WI38 (cell line): ENCODE measurements at regions not wholly inside any gene's neighbourhood (a gene's known extent, or its start where the extent isn't known, plus 50 kb on each side); places are given as distances from the start of the nearest gene placed in this dataset.

ENCODE experiments used
- H3K4me3 ChIP-seq: 2 replicates; pipeline ENCODE4 v1.5.1; 2011; ENCODE audit warnings: low read depth, mild to moderate bottlenecking, control low read depth, low read length
- CTCF ChIP-seq: IDR thresholded peaks from 2 replicates; pipeline ENCODE4 v1.5.1; 2012; ENCODE audit warnings: low read depth, mild to moderate bottlenecking, control low read depth, low read length

GRCh38 chr5:107021575-107021974 lies 649.2 kb downstream of the EFNA5 start:
- H3K4me3 ChIP-seq, result no peak overlapping the region
- TF ChIP-seq CTCF, result no peak

- H3K4me3 ChIP-seq, result no peak overlapping the region
- TF ChIP-seq CTCF, result no peak
Observed at GRCh38 chr5:107020626-107021025, 650.1 kb downstream of the EFNA5 start.

GRCh38 chr5:107017616-107018015 lies 653.1 kb downstream of the EFNA5 start:
- no peak overlapping the region for H3K4me3 ChIP-seq
- no peak for TF ChIP-seq CTCF

GRCh38 chr5:107012371-107012770 lies 658.4 kb downstream of the EFNA5 start:
- TF ChIP-seq CTCF, result no peak
- H3K4me3 ChIP-seq, result no peak overlapping the region

- TF ChIP-seq CTCF, result no peak
- H3K4me3 ChIP-seq, result no peak overlapping the region
Observed at GRCh38 chr5:107011605-107012004, 659.1 kb downstream of the EFNA5 start.

- no peak for TF ChIP-seq CTCF
- no peak overlapping the region for H3K4me3 ChIP-seq
Observed at GRCh38 chr5:107010060-107010459, 660.7 kb downstream of the EFNA5 start.

GRCh38 chr5:107005653-107006052 lies 665.1 kb downstream of the EFNA5 start:
- no peak for TF ChIP-seq CTCF
- H3K4me3 ChIP-seq, result no peak overlapping the region

- H3K4me3 ChIP-seq, result no peak overlapping the region
- TF ChIP-seq CTCF, result no peak
Observed at GRCh38 chr5:107005161-107005560, 665.6 kb downstream of the EFNA5 start.
